HepG2 (cell line): ENCODE measurements at regions not wholly inside any gene's neighbourhood (a gene's known extent, or its start where the extent isn't known, plus 50 kb on each side); places are given as distances from the start of the nearest gene placed in this dataset.

ENCODE experiments used
- ATAC-seq: fragments of 200-7000 bp; cut with Tn5 transposase; 3 replicates; pipeline ENCODE4 v1.9.1; 2020; ENCODE audit warnings: mild to moderate bottlenecking, moderate library complexity
- BruUV-seq: library from RNA; stranded (reverse); fragments of 400-500 nt; replicated peaks from 2 replicates; lab custom pipeline; 2021; lab: Mats Ljungman, UMichigan
- CTCF ChIA-PET: fragments of 300-600 bp; formaldehyde crosslinking; extraction: SDS; loops from one replicate; lab custom pipeline; 2021; ENCODE audit warnings: low total read pairs, inconsistent platforms, low intra/inter-chr PET ratio; lab: Yijun Ruan, JAX
- POLR2A ChIA-PET: fragments of 350-600 bp; sonication (Branson Sonifier 250); formaldehyde crosslinking; loops from one replicate; lab custom pipeline; 2020; ENCODE audit warnings: antibody characterized with exemption, inconsistent platforms; lab: Yijun Ruan, JAX
- DNase-seq: peaks from one replicate; pipeline ENCODE4 v3.0.0-alpha.2; 2015; ENCODE audit warnings: low spot score
- FAIRE-seq: peaks from 3 replicates; lab custom pipeline; 2011; peaks lifted over from hg19 to GRCh38; lab: Jason Lieb, UNC
- H2AFZ ChIP-seq: one replicate; pipeline ENCODE4 v1.6.1; 2011; ENCODE audit warnings: low read length, inconsistent platforms
- H3K27ac ChIP-seq: fragments of 300-600 bp; 3 replicates; pipeline ENCODE4 v1.8.0; 2011; ENCODE audit warnings: mixed run types, mild to moderate bottlenecking, mixed read lengths, low read length, inconsistent platforms; ENCODE audit not compliant: insufficient read depth; ENCODE audit errors: extremely low read length
- H3K27me3 ChIP-seq, 2 experiments: fragments of 200-600 bp in 1 of 2; 2 replicates in 1 of 2; 3 replicates in 1 of 2; pipeline versions ENCODE4 v1.6.0 to v1.8.0; 2011; ENCODE audit warnings: low read length in 2 of 2, mild to moderate bottlenecking in 2 of 2, moderate library complexity in 2 of 2, inconsistent platforms in 1 of 2; ENCODE audit not compliant: insufficient read depth in 2 of 2, control insufficient read depth in 1 of 2
- H3K36me3 ChIP-seq, 2 experiments: fragments of 200-600 bp in 1 of 2; replicated peaks in 1 of 2; 2 replicates in 1 of 2; 3 replicates in 1 of 2; pipeline versions ENCODE4 v1.5.1 to v1.8.0; 2011; ENCODE audit warnings: low read length in 2 of 2, inconsistent platforms in 1 of 2; ENCODE audit not compliant: insufficient read depth in 2 of 2, control insufficient read depth in 1 of 2
- H3K4me1 ChIP-seq: 2 replicates; pipeline ENCODE4 v1.5.1; 2012; ENCODE audit warnings: low read length, inconsistent platforms; ENCODE audit not compliant: insufficient read depth
- H3K4me2 ChIP-seq: 2 replicates; pipeline ENCODE4 v1.6.0; 2011; ENCODE audit warnings: low read depth, low read length, inconsistent platforms
- H3K4me3 ChIP-seq, 3 experiments: fragments of 200-600 bp in 1 of 3; sonication (generic), shearing (Covaris generic) in 1 of 3; replicated peaks in 1 of 3; 2 replicates each; pipeline ENCODE4 v1.5.1; 2011 to 2016; ENCODE audit warnings: low read length in 3 of 3, inconsistent platforms in 2 of 3, low read depth in 2 of 3, mild to moderate bottlenecking in 2 of 3, control low read depth in 1 of 3, mixed read lengths in 1 of 3; ENCODE audit not compliant: insufficient read depth in 1 of 3
- H3K79me2 ChIP-seq: one replicate; pipeline ENCODE4 v1.6.1; 2011; ENCODE audit warnings: low read length, inconsistent platforms; ENCODE audit not compliant: insufficient read depth
- H3K9ac ChIP-seq: 2 replicates; pipeline ENCODE4 v1.6.0; 2011; ENCODE audit warnings: mild to moderate bottlenecking, low read depth, low read length, inconsistent platforms; ENCODE audit not compliant: insufficient read depth
- H3K9me3 ChIP-seq: 2 replicates; pipeline ENCODE4 v1.5.1; 2012; ENCODE audit warnings: mild to moderate bottlenecking, low read length
- H4K20me1 ChIP-seq: 2 replicates; pipeline ENCODE4 v1.6.0; 2011; ENCODE audit warnings: inconsistent platforms, mild to moderate bottlenecking, low read length, moderate library complexity; ENCODE audit not compliant: insufficient read depth
- ADNP ChIP-seq: sonication (generic); formaldehyde crosslinking; IDR thresholded peaks from 2 replicates; pipeline ENCODE4 v1.4.0; 2020; ENCODE audit warnings: missing genetic modification reagents
- CBFB ChIP-seq: sonication (generic); formaldehyde crosslinking; IDR thresholded peaks from 2 replicates; pipeline ENCODE4 v1.4.0; 2020; ENCODE audit warnings: missing genetic modification reagents
- CREB1 ChIP-seq, 2 experiments: fragments of 450-650 bp in 1 of 2; IDR thresholded peaks; 2 replicates each; pipeline ENCODE4 v1.6.1; 2016 to 2017; ENCODE audit warnings: control low read depth in 1 of 2, mild to moderate bottlenecking in 1 of 2, missing compliant biosample characterization in 1 of 2, missing genetic modification characterization in 1 of 2
- HOXA3 ChIP-seq: sonication (generic); formaldehyde crosslinking; IDR thresholded peaks from 2 replicates; pipeline ENCODE4 v1.5.0; 2020; ENCODE audit warnings: missing genetic modification reagents
- MAZ ChIP-seq, 2 experiments: sonication (generic) in 1 of 2; formaldehyde crosslinking in 1 of 2; IDR thresholded peaks; 2 replicates each; pipeline versions ENCODE4 v1.5.0 to v1.6.1; 2012 to 2020; ENCODE audit warnings: low read depth in 2 of 2, mild to moderate bottlenecking in 2 of 2, borderline replicate concordance in 1 of 2, improper control_type of control experiment in 1 of 2, low read length in 1 of 2, missing genetic modification reagents in 1 of 2, moderate library complexity in 1 of 2
- MIER3 ChIP-seq: IDR thresholded peaks from 2 replicates; pipeline ENCODE4 v1.6.1; 2016; ENCODE audit warnings: missing compliant biosample characterization, borderline replicate concordance
- MTERF4 ChIP-seq: sonication (generic); formaldehyde crosslinking; IDR thresholded peaks from 2 replicates; pipeline ENCODE4 v1.8.0; 2023; ENCODE audit warnings: mild to moderate bottlenecking, missing genetic modification reagents
- MYNN ChIP-seq: sonication (generic); formaldehyde crosslinking; IDR thresholded peaks from 2 replicates; pipeline ENCODE4 v1.4.0; 2020; ENCODE audit warnings: mild to moderate bottlenecking, low read depth, missing genetic modification reagents
- SSRP1 ChIP-seq: IDR thresholded peaks from 2 replicates; pipeline ENCODE4 v1.6.1; 2016; ENCODE audit warnings: control low read depth
- SYNCRIP ChIP-seq: fragments of 200-400 bp; formaldehyde crosslinking; IDR thresholded peaks from 2 replicates; pipeline ENCODE4 v1.6.1; 2018; ENCODE audit warnings: mild to moderate bottlenecking, low read depth, low read length; ENCODE audit not compliant: insufficient read depth
- XBP1 ChIP-seq: sonication (generic); formaldehyde crosslinking; IDR thresholded peaks from 2 replicates; pipeline ENCODE4 v1.5.0; 2020; ENCODE audit warnings: missing genetic modification reagents
- ZNF253 ChIP-seq: sonication (generic); formaldehyde crosslinking; IDR thresholded peaks from 2 replicates; pipeline ENCODE4 v1.8.0; 2022; ENCODE audit warnings: mild to moderate bottlenecking, missing genetic modification reagents, borderline replicate concordance
- ZNF350 ChIP-seq: sonication (generic); formaldehyde crosslinking; IDR thresholded peaks from 2 replicates; pipeline ENCODE4 v1.4.0; 2020; ENCODE audit warnings: mild to moderate bottlenecking, low read depth, missing genetic modification reagents, borderline replicate concordance
- ZNF513 ChIP-seq: sonication (generic); formaldehyde crosslinking; conservative IDR thresholded peaks from 2 replicates; pipeline ENCODE4 v1.5.0; 2020; ENCODE audit warnings: missing genetic modification reagents
- ZNF644 ChIP-seq: IDR thresholded peaks from 2 replicates; pipeline ENCODE4 v1.6.1; 2016; ENCODE audit warnings: low read depth
- ZNF772 ChIP-seq: sonication (generic); formaldehyde crosslinking; IDR thresholded peaks from 2 replicates; pipeline ENCODE4 v1.5.0; 2020; ENCODE audit warnings: mild to moderate bottlenecking, missing genetic modification reagents
- ZSCAN29 ChIP-seq: sonication (generic); formaldehyde crosslinking; conservative IDR thresholded peaks from 2 replicates; pipeline ENCODE4 v1.4.0; 2020; ENCODE audit warnings: mild to moderate bottlenecking, missing genetic modification reagents
- WGBS: methylation state at CpG from one replicate; pipeline ENCODE4 v1.1.6; 2017; ENCODE audit warnings: low lambda C conversion rate; 5-methylcytosine and 5-hydroxymethylcytosine counted together
- in situ Hi-C: cut with HindIII; loops from 2 replicates; pipeline ENCODE4 v1.10.0; 2017; ENCODE audit warnings: low pct_unique_long_range_greater_than_20kb; ENCODE audit not compliant: extremely low pct_ligation_motif_present
- intact Hi-C: fragments of 100-400 bp; cut with micrococcal nuclease; formaldehyde crosslinking; loops from one replicate; pipeline ENCODE4 v1.10.0; 2022; ENCODE audit not compliant: unreplicated experiment

GRCh38 chr7:69518705-69519077 is 79.6 kb upstream of the AUTS2 start:
- CTCF ChIA-PET: no interaction called here
- no TSS peak for BruUV-seq
- Histone ChIP-seq H3K79me2 (no peaks in the 10 kb centered on the region), H3K4me1 (no peaks in the 10 kb centered on the region), H3K27ac (no peak overlapping the region), H3K9me3 (no peaks in the 10 kb centered on the region), H2AFZ (no peak overlapping the region), H3K4me2 (no peak overlapping the region), H3K4me3 (no peak overlapping the region), H3K27me3 (no peaks in the 10 kb centered on the region), H4K20me1 (no peaks in the 10 kb centered on the region), H3K9ac (no peak overlapping the region), H3K36me3 (no peaks in the 10 kb centered on the region)
- in situ Hi-C loops: no loop called here
- POLR2A ChIA-PET: no interaction called here
- intact Hi-C loops: no loop called here
- DNase-seq (no peak), FAIRE-seq (no peak), ATAC-seq (no peak)
- WGBS: 0% methylated on average over 3 of the region's 4 CpGs
- no peak for TF ChIP-seq MIER3
- no peak for TF ChIP-seq ZNF772
- no peak for TF ChIP-seq ZSCAN29 (CRISPR knock-in tag)
- no peak for TF ChIP-seq SYNCRIP
- no peak for TF ChIP-seq HOXA3 (CRISPR knock-in tag)
- TF ChIP-seq ZNF513 (CRISPR knock-in tag): no peak

GRCh38 chr7:69526570-69526969 is 71.7 kb upstream of the AUTS2 start:
- DNase-seq (no peak), FAIRE-seq (no peak), ATAC-seq (no peak)
- in situ Hi-C loops: no loop called here
- Histone ChIP-seq H3K9me3 (no peaks in the 10 kb centered on the region), H4K20me1 (no peaks in the 10 kb centered on the region), H2AFZ (no peak overlapping the region), H3K27ac (no peak overlapping the region), H3K4me1 (no peaks in the 10 kb centered on the region), H3K36me3 (no peaks in the 10 kb centered on the region), H3K4me2 (no peak overlapping the region), H3K9ac (no peak overlapping the region), H3K27me3 (no peaks in the 10 kb centered on the region), H3K79me2 (no peaks in the 10 kb centered on the region), H3K4me3 (no peak overlapping the region)
- ChIA-PET POLR2A (no interaction called here), CTCF (no interaction called here)
- 51% methylated on average over 5 of the region's 5 CpGs for WGBS
- intact Hi-C loops: no loop called here
- BruUV-seq: no TSS peak
- TF ChIP-seq MTERF4 (CRISPR knock-in tag) (no peak), ZNF350 (CRISPR knock-in tag) (no peak), ZNF253 (CRISPR knock-in tag) (no peak), SSRP1 (CRISPR knock-in tag) (no peak), MYNN (CRISPR knock-in tag) (no peak), ADNP (CRISPR knock-in tag) (no peak), CBFB (CRISPR knock-in tag) (no peak), CREB1 (IDR thresholded peaks at IDR 0.05) (no peak), CREB1 (CRISPR knock-in tag; IDR thresholded peaks at IDR 0.05) (no peak), XBP1 (CRISPR knock-in tag) (no peak), ZNF644 (CRISPR knock-in tag) (no peak), MAZ (IDR thresholded peaks at IDR 0.05; ENCODE audit: borderline replicate concordance, low read depth, low read length) (no peak), MAZ (CRISPR knock-in tag; IDR thresholded peaks at IDR 0.05; ENCODE audit: low read depth) (no peak)
